ENCODE measurements at regions not wholly inside any gene's neighbourhood (a gene's known extent, or its start where the extent isn't known, plus 50 kb on each side); places are given as distances from the start of the nearest gene placed in this dataset.

DNA sequence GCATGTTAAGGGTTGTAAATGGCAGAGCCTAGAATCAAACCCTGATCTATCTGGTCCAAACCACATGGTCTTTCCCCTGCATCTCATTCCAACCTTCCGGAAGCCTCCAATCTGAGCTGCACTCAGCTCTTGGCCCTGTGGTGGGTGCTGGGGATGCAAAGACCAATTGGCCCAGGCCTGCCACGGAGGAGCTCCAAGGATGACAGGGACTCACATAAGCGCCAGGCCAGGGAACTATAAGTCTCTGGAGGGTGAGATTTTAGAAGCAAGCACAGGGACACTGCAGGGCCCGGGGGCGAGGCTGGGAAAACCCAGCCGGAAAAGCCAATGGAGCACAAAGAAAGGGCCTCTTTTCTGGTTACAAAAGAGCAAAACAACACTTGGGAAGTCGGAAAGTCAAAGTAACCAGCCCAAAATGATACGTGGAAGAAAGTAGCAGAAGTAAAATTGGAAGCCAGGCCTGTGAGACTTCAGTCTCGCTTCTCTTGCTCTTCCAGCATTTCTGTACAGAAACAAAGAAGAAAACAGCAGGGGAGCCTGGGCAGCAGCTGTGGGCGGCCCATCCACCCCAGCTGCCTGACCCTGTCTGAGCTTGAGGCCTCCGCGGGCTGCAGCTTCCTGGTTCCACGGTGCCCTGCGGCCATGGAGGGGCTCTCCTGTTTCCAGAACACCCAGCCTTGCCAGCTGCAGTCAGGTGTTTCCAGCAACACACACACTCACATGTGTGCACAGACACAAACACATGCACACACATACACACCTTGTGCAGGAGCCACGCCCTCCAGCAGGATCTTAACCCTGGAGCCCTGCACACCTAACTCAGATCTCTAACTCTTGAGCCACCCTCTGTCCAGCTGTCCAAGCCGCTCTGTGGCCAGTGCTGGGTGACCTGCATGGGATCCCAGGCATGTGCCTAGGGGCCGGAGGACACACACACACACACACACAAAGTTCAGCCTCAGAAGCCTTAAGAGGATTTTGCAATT lies 178.2 kb downstream of the BCL11B start:
- no peak for DNase-seq (ENCODE audit: low spot score)

DNA sequence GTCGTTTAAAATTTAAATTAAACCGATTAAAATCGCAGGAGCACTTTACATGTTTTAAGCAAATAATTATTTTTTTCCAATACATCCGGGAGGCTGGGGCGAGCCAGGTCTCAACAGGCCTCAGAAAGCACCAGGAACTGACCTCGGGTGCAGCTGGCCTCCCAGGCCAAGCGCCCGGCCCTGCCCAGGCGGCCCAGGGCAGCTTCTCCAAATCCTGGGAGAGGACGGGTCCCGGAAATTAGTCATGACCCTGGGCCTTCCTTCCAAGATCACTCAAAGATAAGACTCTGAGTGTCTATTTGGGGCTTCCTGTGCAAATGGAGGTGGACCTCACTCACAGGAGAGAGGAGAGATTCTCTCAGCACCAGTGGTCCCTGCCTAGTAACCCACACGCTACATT lies 177.1 kb downstream of the BCL11B start:
- DNase-seq (ENCODE audit: low spot score), result no peak

DNA sequence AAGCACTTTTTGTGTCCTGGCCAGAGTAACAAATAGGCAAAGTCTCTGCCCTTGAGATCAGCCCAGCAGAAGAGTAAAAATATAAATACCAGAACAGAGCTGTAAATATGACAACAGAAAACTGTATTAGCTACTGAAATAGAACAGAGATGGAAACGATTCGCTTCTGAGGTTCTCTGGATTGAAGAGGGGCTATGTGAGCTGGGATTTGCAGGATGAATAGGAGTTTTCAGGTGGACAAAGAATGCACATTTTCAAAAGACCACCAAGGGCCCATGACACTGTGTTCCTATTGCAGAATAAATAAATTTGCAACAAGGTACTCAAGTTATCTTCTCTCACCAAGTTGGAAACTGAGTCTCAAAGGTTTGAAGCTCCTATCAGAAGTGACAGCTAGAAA lies 176.6 kb downstream of the BCL11B start:
- no peak for DNase-seq (ENCODE audit: low spot score)

DNA sequence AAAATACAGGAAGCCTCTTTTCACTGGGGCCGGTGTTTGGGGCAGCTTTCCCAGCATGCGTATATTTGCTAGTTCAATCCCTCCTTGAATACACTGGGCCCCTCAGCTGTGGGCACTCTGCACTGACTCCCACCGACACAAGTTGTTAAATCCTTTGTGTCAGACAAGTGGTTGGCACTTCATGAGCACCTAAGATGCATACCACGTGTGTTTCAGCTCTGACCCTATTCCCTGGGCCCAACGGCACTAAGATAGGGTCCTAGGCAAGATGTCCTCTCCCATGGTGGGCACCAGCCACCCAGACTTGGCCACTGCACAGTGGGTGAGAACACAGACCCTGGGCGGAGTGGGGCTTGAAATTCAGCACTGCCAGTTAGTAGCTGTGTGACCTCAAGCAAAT lies 173.8 kb downstream of the BCL11B start:
- no peak for DNase-seq (ENCODE audit: low spot score)

DNA sequence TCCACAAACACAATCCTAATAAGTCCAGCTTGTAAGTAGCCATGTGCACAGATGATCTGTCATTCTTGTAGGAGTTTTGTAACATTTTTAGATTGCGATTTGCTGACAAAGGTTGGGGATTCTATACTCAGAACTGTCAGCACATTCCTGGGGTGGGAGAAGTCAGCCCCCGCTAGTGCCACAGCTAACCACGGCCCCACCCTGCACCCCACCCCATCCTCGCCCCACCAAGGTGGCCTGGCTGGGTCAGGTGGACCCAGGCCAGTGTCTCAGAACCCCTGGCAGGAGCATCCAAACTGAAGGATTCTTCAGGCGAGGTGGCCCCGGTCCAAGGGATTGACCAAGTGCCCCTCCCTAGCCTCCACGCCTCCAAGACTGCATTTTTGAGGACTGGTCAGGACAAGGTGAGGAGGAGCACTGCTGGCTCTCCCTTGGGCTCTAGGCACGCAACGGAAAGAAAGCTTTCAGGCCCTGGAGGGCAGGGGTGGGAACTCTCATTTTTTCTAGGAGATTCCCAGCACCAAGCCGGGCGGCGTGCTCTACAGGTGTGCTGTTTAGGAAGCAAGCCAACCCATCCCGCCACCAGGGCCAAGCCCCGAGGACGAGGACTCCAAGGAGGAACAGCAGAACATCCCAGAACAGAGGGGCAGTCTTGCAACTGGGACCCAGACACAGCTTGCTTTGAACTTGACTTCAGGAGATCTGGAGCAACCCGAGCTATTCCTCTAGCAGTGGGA lies 172.8 kb downstream of the BCL11B start:
- no peak for DNase-seq (ENCODE audit: low spot score)

DNA sequence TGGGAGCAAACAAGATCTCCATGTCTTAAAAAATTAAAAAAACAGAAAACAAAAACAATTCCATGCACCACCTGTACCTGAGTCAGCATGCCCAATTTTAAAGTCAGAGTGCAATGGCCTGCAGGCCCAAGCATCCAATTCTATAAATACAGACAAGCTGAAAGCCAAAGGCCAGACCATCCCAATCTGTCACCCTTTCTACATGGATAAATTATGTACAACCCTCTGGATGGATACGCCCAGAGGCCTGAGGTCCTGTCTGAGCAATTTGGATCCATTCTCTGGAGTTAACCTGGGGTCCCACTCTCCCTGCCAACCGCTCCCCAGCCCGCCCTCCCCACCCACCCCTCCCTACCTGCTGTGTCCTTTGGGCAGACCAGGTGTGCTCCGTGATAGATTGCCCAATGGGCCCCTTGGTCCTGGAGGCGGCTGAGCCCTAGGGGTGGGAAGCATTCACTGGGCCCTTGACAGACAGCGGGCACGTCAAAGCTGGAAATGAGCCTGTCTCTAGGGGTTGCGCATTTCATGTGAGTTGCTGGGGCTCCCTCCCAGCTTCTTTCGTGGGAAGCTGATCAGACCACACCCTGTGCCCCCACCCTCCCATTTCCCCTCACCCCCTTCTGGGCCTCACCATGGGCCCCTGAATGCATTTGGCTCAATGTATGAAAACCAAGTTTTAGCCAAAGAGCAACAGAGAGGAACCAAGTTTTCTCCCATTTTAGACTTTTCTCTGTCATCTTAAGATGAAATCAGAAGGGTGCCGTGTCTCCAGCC lies 171.3 kb downstream of the BCL11B start:
- no peak for DNase-seq (ENCODE audit: low spot score)

DNA sequence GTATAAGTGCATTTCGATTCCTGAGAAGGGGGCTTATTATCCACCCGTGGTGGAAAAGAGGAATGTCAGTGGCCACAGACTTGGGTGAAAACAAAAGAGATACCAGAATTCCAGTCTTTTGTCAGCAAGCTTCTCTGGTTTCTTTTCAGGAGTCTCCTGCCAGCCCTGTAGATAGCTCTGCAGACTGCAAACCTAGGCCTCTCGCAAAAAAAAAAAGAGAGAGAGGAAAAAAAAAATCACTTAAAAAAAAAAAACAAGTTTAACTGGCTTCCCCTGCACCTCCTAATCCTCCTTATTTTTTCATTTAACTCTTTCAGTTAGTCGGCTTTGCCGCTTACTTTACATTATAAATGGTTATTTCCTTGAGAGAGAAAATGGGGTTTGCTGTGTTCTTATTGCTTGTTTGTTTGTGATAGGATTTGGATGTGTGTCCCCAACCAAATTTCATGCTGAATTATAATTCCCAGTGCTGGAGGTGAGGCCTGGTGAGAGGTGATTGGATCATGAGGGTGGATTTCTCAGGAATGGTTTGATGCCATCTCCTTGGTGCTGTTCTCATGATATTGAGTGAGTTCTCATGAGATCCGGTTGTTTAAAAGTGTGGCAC lies 170.0 kb downstream of the BCL11B start:
- DNase-seq (ENCODE audit: low spot score), result no peak

DNA sequence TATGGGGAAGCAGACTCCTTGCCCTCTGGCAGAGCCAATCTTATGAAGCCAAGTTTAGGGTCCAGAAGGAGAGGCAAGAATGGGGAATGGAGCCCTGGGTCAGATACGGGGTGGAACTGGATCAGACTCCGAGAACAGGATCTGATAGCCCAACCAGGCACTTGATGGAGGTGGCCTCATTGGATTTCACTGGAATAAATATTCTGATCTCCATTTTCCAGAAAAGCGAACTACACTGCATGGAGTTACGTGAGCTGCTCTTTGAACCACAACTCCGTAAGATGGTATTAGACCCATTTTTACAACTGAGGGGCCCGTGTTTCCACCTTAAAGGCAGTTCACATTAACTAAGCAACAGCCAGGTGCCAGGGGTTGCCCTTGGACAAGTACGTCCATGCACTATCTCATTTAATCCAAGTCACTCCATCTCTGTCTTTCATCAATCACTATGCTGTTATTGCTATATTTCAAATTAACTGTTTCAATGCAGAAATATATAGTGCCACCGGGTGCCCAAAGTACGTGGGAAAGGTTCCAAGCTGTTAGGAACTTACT lies 155.2 kb downstream of the BCL11B start:
- no peak for DNase-seq (ENCODE audit: low spot score)

DNA sequence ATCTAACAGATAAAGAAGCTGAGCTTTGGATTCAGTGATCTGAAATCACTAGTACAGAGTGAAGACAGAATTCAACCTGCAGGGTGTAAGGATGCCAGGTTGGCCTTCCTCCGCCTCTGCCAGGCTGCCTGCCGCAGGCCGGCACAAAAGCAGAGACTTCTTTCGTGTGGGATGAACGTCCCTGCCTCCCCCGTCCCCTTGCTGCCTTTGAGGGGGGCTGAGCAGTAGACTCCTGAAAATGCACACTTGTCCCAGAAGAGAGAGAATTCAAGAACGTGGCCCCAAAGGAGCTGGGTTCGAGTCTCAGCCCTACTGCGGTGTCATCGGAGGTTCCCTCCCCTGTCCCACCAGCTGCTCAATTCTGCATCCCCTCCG lies 154.3 kb downstream of the BCL11B start:
- DNase-seq (ENCODE audit: low spot score), result no peak

DNA sequence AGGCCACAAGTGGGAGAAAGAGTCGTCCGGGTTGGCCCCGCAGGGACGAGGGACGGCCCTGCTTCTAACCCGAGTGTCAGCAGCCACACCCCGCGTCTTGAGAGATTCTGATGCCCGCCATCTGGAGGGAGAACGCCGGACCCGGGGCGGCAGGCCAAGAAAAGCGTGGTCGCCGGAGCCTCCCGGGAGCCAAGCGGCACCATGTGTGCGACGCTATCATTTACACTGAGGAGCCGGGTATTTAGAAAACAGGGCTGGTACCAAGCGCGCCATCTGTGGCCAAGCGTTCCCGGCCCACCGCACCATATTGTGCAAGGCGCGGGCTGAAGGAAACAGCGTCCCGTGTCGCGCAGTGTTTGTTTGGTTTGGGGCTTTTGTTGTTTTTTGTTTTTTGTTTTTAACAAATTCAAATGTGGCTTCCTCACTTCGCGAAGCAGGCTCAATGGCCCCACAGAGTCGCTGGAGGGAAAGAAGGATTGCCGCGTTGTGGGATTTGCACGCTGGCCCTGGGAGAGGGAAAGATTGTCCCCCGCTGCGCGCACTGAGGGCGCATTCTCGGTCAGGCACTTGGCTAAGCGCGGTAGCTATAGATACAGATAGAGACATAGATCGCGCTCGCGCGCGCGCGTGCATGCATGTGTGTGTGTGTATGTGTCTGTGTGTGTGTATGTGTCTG lies 153.8 kb downstream of the BCL11B start:
- no peak for DNase-seq (ENCODE audit: low spot score)

DNA sequence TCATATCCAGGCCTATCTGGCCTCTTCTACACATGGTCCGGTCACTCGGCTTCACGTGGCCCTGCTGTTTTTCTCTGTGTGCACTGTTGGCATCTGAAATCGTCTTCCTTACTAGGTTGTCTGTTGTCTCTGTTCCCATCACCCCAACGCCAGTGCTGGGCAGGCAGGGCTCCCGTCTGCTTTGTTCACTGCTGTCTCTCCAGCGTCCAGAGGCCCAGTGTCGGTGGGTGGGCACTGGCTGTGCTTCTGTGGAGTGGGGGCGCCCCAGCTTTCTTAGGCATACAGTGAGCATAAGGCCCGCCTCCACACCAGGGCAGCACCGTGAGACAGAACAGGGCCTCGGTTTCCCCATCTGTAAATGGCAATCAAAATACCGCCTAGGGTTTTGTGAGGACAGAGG lies 153.1 kb downstream of the BCL11B start:
- DNase-seq (ENCODE audit: low spot score), result no peak
